ENCODE measurements at regions not wholly inside any gene's neighbourhood (a gene's known extent, or its start where the extent isn't known, plus 50 kb on each side); places are given as distances from the start of the nearest gene placed in this dataset.

- no peaks in the 10 kb centered on the region for H3K36me3 Mint-ChIP-seq (ENCODE audit: insufficient read depth)
- H3K27me3 Mint-ChIP-seq = no peaks in the 10 kb centered on the region
- no peaks in the 10 kb centered on the region for H3K4me1 Mint-ChIP-seq
- DNase-seq (ENCODE audit: low spot score in 2 of 2) (no peak), ATAC-seq (replicated peaks; ENCODE audit: extremely low read depth, poor library complexity, severe bottlenecking) (no peak)
- H3K27ac Mint-ChIP-seq (ENCODE audit: low read depth) = no peak overlapping the region
- no peak overlapping the region for H3K4me3 Mint-ChIP-seq
- no peaks in the 10 kb centered on the region for H3K9me3 Mint-ChIP-seq
These were observed 90.8 kb upstream of the PIK3C3 start for GRCh38 chr18:41864216-41864615.

DNA sequence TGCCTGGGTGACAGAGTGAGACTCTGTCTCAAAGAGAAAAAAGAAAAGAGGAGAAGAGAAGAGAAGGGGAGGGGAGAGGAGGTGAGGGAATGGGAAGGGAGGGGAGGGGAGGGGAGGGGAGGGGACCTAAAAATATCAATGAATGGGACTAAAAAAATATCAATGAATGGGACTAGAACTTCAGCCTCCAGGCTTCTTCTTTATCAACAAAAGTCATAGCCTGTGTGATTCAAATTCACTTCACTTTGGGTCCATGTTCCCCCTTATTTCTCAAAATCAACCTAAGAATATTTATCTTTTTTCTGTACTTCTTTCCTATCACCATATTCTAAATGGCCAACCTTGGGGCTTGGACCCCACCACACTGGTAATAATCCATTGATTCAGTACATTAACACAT, 92.1 kb upstream of the PIK3C3 start:
- H3K27ac Mint-ChIP-seq (ENCODE audit: low read depth) = no peak overlapping the region
- no peak for ATAC-seq (replicated peaks; ENCODE audit: extremely low read depth, poor library complexity, severe bottlenecking)
- H3K36me3 Mint-ChIP-seq (ENCODE audit: insufficient read depth) = no peaks in the 10 kb centered on the region
- no peak overlapping the region for H3K4me3 Mint-ChIP-seq
- DNase-seq (ENCODE audit: low spot score in 2 of 2) = no peak
- no peaks in the 10 kb centered on the region for H3K27me3 Mint-ChIP-seq
- no peaks in the 10 kb centered on the region for H3K9me3 Mint-ChIP-seq
- H3K4me1 Mint-ChIP-seq = no peaks in the 10 kb centered on the region

DNA sequence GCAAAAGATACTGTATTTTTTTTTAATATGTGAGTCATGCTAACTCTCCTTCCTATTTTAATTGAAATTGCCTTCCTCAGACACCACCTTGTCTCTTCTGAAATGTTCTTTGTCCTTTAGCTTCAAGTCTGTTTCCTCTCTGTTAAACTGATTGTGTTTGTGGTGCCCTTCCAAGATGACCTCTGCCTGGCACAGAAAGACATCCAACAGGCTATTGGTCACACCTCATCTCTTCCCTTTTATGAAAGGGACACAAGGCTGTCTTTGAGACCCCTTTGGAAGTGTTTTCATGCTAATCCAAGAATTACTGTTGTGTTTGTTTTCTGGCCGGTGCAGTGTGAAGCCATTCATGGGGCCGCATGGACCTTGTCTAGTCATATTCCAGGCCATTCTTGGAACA, 94.0 kb upstream of the PIK3C3 start:
- H3K27ac Mint-ChIP-seq (ENCODE audit: low read depth) = no peak overlapping the region
- ATAC-seq (replicated peaks; ENCODE audit: extremely low read depth, poor library complexity, severe bottlenecking) (no peak), DNase-seq (ENCODE audit: low spot score in 2 of 2) (no peak)
- H3K27me3 Mint-ChIP-seq = no peaks in the 10 kb centered on the region
- no peaks in the 10 kb centered on the region for H3K9me3 Mint-ChIP-seq
- no peak overlapping the region for H3K4me3 Mint-ChIP-seq
- no peaks in the 10 kb centered on the region for H3K4me1 Mint-ChIP-seq
- H3K36me3 Mint-ChIP-seq (ENCODE audit: insufficient read depth) = no peaks in the 10 kb centered on the region

DNA sequence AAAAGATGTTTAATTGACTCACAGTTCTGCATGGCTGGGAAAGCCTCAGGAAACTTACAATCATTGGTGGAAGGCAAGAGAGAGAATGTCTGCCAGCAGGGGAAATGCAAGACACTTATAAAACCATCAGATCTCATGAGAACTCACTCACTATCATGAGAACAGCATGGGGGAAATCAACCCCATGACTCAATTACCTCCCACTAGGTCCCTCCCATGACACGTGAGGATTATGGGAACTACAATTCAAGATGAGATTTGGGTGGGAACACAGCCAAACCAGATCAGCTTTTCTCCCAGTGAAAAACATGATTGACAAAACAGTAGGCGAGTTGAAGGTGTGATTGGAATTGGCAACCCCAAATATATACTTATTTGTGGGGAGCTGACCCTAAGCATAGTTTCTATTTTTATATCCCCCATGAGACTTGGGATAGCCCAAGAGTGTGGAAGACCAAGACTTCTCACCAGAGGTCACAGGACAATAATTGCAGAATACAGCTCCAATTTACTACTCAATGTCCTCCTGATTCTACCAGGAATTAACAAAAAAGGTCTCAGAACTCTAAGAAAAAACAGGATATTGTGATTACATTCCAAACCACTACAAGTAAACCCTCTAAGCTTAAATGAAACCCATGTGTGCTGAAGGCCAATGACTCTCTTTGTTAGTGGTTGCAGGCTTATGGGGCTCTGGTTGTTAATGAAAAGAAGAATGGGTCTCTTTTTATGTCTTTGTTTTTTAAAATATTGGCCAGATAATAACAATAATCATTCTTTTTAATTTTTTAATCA, 96.1 kb upstream of the PIK3C3 start:
- H3K4me3 Mint-ChIP-seq = no peak overlapping the region
- H3K27me3 Mint-ChIP-seq = no peaks in the 10 kb centered on the region
- no peak for ATAC-seq (replicated peaks; ENCODE audit: extremely low read depth, poor library complexity, severe bottlenecking)
- H3K36me3 Mint-ChIP-seq (ENCODE audit: insufficient read depth) = no peaks in the 10 kb centered on the region
- H3K9me3 Mint-ChIP-seq = no peaks in the 10 kb centered on the region
- no peaks in the 10 kb centered on the region for H3K4me1 Mint-ChIP-seq
- no peak for DNase-seq (ENCODE audit: low spot score in 2 of 2)
- no peak overlapping the region for H3K27ac Mint-ChIP-seq (ENCODE audit: low read depth)

GRCh38 chr18:41853280-41853679, 101.8 kb upstream of the PIK3C3 start:
- Mint-ChIP-seq H3K4me1 (no peaks in the 10 kb centered on the region), H3K27me3 (peaks cover 17% of the 10 kb centered on the region), H3K27ac (ENCODE audit: low read depth) (no peak overlapping the region), H3K9me3 (no peaks in the 10 kb centered on the region), H3K36me3 (ENCODE audit: insufficient read depth) (no peaks in the 10 kb centered on the region), H3K4me3 (no peak overlapping the region)
- no peak for DNase-seq (ENCODE audit: low spot score in 2 of 2)
- ATAC-seq (replicated peaks; ENCODE audit: extremely low read depth, poor library complexity, severe bottlenecking) = no peak

- ATAC-seq (replicated peaks; ENCODE audit: extremely low read depth, poor library complexity, severe bottlenecking) (no peak), DNase-seq (ENCODE audit: low spot score in 2 of 2) (no peak)
- peaks cover 27% of the 10 kb centered on the region for H3K27me3 Mint-ChIP-seq
- H3K4me3 Mint-ChIP-seq = no peak overlapping the region
- H3K27ac Mint-ChIP-seq (ENCODE audit: low read depth) = no peak overlapping the region
- H3K4me1 Mint-ChIP-seq = no peaks in the 10 kb centered on the region
- H3K36me3 Mint-ChIP-seq (ENCODE audit: insufficient read depth) = no peaks in the 10 kb centered on the region
- H3K9me3 Mint-ChIP-seq = peaks cover 8% of the 10 kb centered on the region
These were observed 104.3 kb upstream of the PIK3C3 start for GRCh38 chr18:41850781-41851180.

- H3K9me3 Mint-ChIP-seq = peaks cover 8% of the 10 kb centered on the region
- no peaks in the 10 kb centered on the region for H3K36me3 Mint-ChIP-seq (ENCODE audit: insufficient read depth)
- H3K27ac Mint-ChIP-seq (ENCODE audit: low read depth) = no peak overlapping the region
- H3K4me3 Mint-ChIP-seq = no peak overlapping the region
- ATAC-seq (replicated peaks; ENCODE audit: extremely low read depth, poor library complexity, severe bottlenecking) (no peak), DNase-seq (ENCODE audit: low spot score in 2 of 2) (no peak)
- H3K27me3 Mint-ChIP-seq = peaks cover 27% of the 10 kb centered on the region
- H3K4me1 Mint-ChIP-seq = no peaks in the 10 kb centered on the region
These were observed 105.4 kb upstream of the PIK3C3 start for GRCh38 chr18:41849632-41850031.

- no peaks in the 10 kb centered on the region for H3K36me3 Mint-ChIP-seq (ENCODE audit: insufficient read depth)
- ATAC-seq (replicated peaks; ENCODE audit: extremely low read depth, poor library complexity, severe bottlenecking) (no peak), DNase-seq (ENCODE audit: low spot score in 2 of 2) (no peak)
- H3K4me1 Mint-ChIP-seq = no peaks in the 10 kb centered on the region
- H3K4me3 Mint-ChIP-seq = no peak overlapping the region
- peaks cover 17% of the 10 kb centered on the region for H3K27me3 Mint-ChIP-seq
- peaks cover 8% of the 10 kb centered on the region for H3K9me3 Mint-ChIP-seq
- H3K27ac Mint-ChIP-seq (ENCODE audit: low read depth) = no peak overlapping the region
These were observed 109.5 kb upstream of the PIK3C3 start for GRCh38 chr18:41845563-41845962.

- H3K36me3 Mint-ChIP-seq (ENCODE audit: insufficient read depth) = no peaks in the 10 kb centered on the region
- H3K27me3 Mint-ChIP-seq = peaks cover 10% of the 10 kb centered on the region
- no peak for ATAC-seq (replicated peaks; ENCODE audit: extremely low read depth, poor library complexity, severe bottlenecking)
- DNase-seq (ENCODE audit: low spot score in 2 of 2) = no peak
- H3K4me3 Mint-ChIP-seq = no peak overlapping the region
- H3K27ac Mint-ChIP-seq (ENCODE audit: low read depth) = no peak overlapping the region
- no peaks in the 10 kb centered on the region for H3K4me1 Mint-ChIP-seq
- peaks cover 8% of the 10 kb centered on the region for H3K9me3 Mint-ChIP-seq
These were observed 112.1 kb upstream of the PIK3C3 start for GRCh38 chr18:41842886-41843285.

DNA sequence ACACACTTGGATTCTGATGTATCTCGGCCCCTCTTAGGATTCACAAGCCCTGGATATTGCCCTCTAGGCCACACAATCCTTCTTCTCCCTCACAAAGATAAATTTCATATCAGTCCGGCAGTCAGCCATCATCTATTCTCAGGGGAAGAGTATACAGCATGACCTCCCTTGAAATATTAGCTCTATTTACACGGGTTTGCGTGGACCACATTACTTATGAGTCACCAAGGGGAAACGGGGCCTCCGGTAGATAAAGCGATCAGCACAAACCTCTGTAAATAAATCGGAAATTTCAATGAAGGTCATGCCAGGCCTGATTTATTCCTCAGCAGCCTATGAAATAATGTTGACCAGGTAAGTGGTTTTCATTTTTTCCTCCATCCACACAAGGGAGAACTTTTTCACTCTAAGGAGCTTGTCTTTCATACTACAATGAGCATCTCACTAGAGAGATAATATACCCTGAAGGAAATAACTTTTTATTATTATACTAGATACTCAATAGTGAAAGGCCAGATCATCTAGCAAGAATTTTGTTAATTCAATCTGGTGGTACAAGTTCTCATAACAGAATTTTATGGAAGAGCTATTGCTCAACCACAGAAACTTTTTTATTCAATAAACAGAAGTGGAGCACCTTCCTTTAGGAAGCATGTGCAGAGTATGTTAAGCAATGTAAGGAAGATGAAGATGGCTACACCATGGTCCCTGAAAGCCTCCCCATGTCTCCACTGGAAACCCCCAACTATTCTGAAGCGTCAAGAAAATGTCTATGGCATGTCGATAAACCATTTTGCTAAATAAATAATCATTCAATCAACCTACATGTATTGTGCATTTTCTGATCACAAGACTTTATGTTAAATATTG, 125.2 kb upstream of the PIK3C3 start:
- Mint-ChIP-seq H3K4me1 (no peaks in the 10 kb centered on the region), H3K36me3 (ENCODE audit: insufficient read depth) (no peaks in the 10 kb centered on the region), H3K27ac (ENCODE audit: low read depth) (no peak overlapping the region), H3K4me3 (no peak overlapping the region), H3K27me3 (no peaks in the 10 kb centered on the region), H3K9me3 (no peaks in the 10 kb centered on the region)
- DNase-seq (ENCODE audit: low spot score in 2 of 2) (no peak), ATAC-seq (replicated peaks; ENCODE audit: extremely low read depth, poor library complexity, severe bottlenecking) (no peak)

GRCh38 chr18:41828137-41828536, 126.9 kb upstream of the PIK3C3 start:
- no peaks in the 10 kb centered on the region for H3K36me3 Mint-ChIP-seq (ENCODE audit: insufficient read depth)
- H3K27me3 Mint-ChIP-seq = no peaks in the 10 kb centered on the region

GRCh38 chr18:41820784-41821183, 134.2 kb upstream of the PIK3C3 start:
- Mint-ChIP-seq H3K4me1 (no peaks in the 10 kb centered on the region), H3K27ac (ENCODE audit: low read depth) (no peak overlapping the region), H3K27me3 (no peaks in the 10 kb centered on the region), H3K4me3 (no peak overlapping the region), H3K36me3 (ENCODE audit: insufficient read depth) (no peaks in the 10 kb centered on the region), H3K9me3 (peaks cover 5% of the 10 kb centered on the region)
- DNase-seq (ENCODE audit: low spot score in 2 of 2) = no peak
- ATAC-seq (replicated peaks; ENCODE audit: extremely low read depth, poor library complexity, severe bottlenecking) = no peak

More at GRCh38 chr18:41828137-41828536, 126.9 kb upstream of the PIK3C3 start:
- DNase-seq (ENCODE audit: low spot score in 2 of 2) = no peak
- ATAC-seq (replicated peaks; ENCODE audit: extremely low read depth, poor library complexity, severe bottlenecking) = no peak
- no peak overlapping the region for H3K27ac Mint-ChIP-seq (ENCODE audit: low read depth)
- no peaks in the 10 kb centered on the region for H3K4me1 Mint-ChIP-seq
- H3K9me3 Mint-ChIP-seq = no peaks in the 10 kb centered on the region
- no peak overlapping the region for H3K4me3 Mint-ChIP-seq

All from central memory CD8-positive, alpha-beta T cell (primary cell).